Skeletal muscle tissue (tissue), 3 donors: ENCODE measurements at regions not wholly inside any gene's neighbourhood (a gene's known extent, or its start where the extent isn't known, plus 50 kb on each side); places are given as distances from the start of the nearest gene placed in this dataset.
A peak's percentile ranks its signal among the peaks of the same experiment; 100 is the strongest.

Experiments
- H3K27ac ChIP-seq: one replicate; pipeline ENCODE4 v1.7.0; 2013; ENCODE audit warnings: mild to moderate bottlenecking, low read depth, low read length, inconsistent platforms
- H3K27me3 ChIP-seq, 3 donors: one replicate each; pipeline ENCODE4 v1.7.0; 2013; ENCODE audit warnings: low read length in 3 of 3; ENCODE audit not compliant: control insufficient read depth in 3 of 3, insufficient read depth in 3 of 3
- H3K36me3 ChIP-seq, 3 donors: one replicate each; pipeline ENCODE4 v1.7.0; 2013; ENCODE audit warnings: low read length in 3 of 3; ENCODE audit not compliant: control insufficient read depth in 3 of 3, insufficient read depth in 3 of 3
- H3K4me1 ChIP-seq, 3 donors: one replicate each; pipeline ENCODE4 v1.7.0; 2013; ENCODE audit warnings: low read length in 3 of 3, mild to moderate bottlenecking in 3 of 3; ENCODE audit not compliant: control insufficient read depth in 3 of 3, insufficient read depth in 3 of 3
- H3K4me3 ChIP-seq, 3 donors: one replicate each; pipeline ENCODE4 v1.7.0; 2013; ENCODE audit warnings: low read length in 3 of 3
- H3K9ac ChIP-seq, 3 donors: one replicate each; pipeline ENCODE4 v1.7.0; 2013; ENCODE audit warnings: low read length in 3 of 3, mild to moderate bottlenecking in 3 of 3, moderate library complexity in 2 of 3, low read depth in 1 of 3
- H3K9me3 ChIP-seq, 3 donors: one replicate each; pipeline ENCODE4 v1.7.0; 2013; ENCODE audit warnings: low read length in 3 of 3; ENCODE audit not compliant: control insufficient read depth in 3 of 3
- donor health status: Osteomylitis.

DNA sequence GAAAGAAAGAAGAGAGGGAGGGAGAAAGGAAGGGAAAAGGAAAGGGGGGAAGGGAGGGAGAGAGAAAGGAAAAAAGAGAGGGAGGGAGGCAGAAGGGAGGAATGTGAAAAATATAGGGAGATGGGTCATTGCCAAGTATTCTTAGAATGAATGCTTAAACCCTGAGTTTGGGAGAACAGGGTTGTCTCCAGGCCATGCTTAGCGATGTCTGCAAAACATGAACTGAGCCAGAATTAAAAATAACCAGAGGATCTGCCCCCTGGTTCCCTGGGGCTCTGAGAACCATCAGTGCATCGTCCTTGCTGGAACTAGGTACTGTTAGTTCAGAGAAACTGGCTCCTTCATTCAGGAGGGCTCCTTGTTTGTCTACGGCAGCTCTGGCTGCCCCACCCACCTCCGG, 170.4 kb downstream of the IRX5 start:
- no peak overlapping the region for H3K27ac ChIP-seq
- H3K36me3 ChIP-seq, result no peaks in the 10 kb centered on the region
- peaks cover 0 to 9% (median 0%) of the 10 kb centered on the region in 3 donors for H3K27me3 ChIP-seq
- no peak overlapping the region for H3K9ac ChIP-seq
- H3K4me3 ChIP-seq, result no peak overlapping the region
- H3K4me1 ChIP-seq, result no peaks in the 10 kb centered on the region
- H3K9me3 ChIP-seq, result peaks cover 3 to 4% (median 3%) of the 10 kb centered on the region in 3 donors

DNA sequence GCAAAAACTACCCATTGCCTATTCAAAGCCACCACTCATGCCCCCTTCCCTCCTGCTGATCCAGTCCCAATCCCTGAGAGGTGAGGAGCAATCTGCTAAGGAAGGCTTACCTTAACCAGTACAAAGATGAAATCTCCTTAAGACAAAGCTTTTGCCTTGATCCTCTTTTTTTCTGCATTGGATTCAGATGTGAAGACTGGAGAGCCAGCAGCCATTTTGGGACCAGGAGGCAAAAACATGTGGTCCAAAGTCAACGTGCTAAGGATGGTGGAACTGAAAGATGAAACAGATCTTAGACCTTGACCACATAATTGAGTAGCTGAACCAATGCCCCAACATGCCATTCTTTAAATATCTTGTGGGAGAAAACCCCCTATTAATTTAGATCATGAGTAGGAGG, 171.4 kb downstream of the IRX5 start:
- Histone ChIP-seq H3K27me3 (peaks cover 0 to 11% (median 6%) of the 10 kb centered on the region in 3 donors), H3K4me1 (no peaks in the 10 kb centered on the region), H3K9me3 (peaks cover 3 to 4% (median 3%) of the 10 kb centered on the region in 3 donors), H3K4me3 (no peak overlapping the region), H3K27ac (no peak overlapping the region), H3K36me3 (no peaks in the 10 kb centered on the region), H3K9ac (no peak overlapping the region)

DNA sequence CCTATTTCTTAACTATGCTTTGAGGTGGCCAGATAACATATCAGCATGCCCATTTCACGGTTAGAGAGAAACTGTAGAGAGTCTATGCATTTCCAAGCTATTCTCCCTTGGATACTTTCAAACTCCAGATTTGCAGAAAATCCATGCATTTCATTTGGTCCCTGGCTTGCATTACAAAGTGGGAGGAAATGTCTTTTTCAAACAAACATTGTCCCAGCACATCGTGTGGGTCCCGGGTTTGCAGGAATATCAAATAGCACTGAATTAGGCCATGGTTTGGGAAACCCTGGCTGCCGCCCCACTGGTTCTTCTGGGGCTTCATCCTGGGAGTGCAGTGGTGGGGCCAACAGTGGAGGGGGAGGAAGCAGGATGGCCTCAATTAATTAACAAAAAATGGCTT, 171.9 kb downstream of the IRX5 start:
- H3K36me3 ChIP-seq, result no peaks in the 10 kb centered on the region
- H3K27me3 ChIP-seq, result peaks cover 0 to 11% (median 6%) of the 10 kb centered on the region in 3 donors
- no peak overlapping the region for H3K4me3 ChIP-seq
- no peak overlapping the region for H3K27ac ChIP-seq
- peaks cover 3 to 4% (median 3%) of the 10 kb centered on the region in 3 donors for H3K9me3 ChIP-seq
- no peaks in the 10 kb centered on the region for H3K4me1 ChIP-seq
- H3K9ac ChIP-seq, result no peak overlapping the region

DNA sequence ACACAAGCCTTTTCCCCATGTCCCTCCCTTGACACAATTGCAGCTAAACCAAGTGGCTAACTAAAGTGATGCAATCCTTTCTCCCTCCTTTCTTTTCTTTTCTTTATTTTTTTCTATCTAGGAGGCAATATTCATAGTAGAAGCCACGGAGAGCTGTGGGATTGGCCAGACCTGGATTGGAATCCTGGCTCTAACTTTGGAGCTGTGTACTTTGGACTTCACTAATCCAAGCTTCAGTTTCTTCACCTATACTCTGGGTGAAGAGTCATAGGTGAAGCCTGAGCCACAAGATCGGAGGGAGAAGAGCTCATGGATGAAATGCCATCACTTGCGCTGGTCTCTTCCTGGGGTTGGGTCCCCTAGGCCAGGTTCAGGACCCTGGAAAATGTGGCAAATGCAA, 177.2 kb downstream of the IRX5 start:
- Histone ChIP-seq H3K27ac (no peak overlapping the region), H3K9ac (no peak overlapping the region), H3K4me1 (no peaks in the 10 kb centered on the region), H3K4me3 (no peak overlapping the region), H3K27me3 (peaks cover 0 to 6% (median 6%) of the 10 kb centered on the region in 3 donors), H3K36me3 (no peaks in the 10 kb centered on the region), H3K9me3 (no peaks in the 10 kb centered on the region)

DNA sequence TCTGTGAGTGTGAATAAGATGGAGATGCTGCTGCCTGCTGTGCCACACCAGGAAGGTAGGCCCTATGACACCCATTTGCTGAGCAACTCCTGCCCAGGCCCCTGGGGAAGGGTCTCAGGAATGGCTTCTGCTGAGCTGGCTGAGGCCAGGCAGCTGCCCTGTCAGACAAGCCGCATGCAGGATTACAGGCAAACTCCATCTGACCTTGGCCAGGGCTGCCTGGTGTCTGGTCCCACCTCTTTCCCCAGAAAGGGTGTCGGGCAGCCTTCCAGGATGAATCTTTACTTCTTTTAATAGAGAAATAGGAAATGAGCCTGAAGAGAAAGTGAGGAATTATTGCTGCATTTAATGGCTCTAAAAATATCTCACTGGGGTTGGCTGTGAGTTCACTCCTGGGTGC, 182.5 kb downstream of the IRX5 start:
- peak overlapping the region in 1 of 3 donors; percentile 40 for H3K9ac ChIP-seq
- peaks cover 0 to 3% (median 0%) of the 10 kb centered on the region in 3 donors for H3K4me1 ChIP-seq
- no peak overlapping the region for H3K4me3 ChIP-seq
- no peaks in the 10 kb centered on the region for H3K36me3 ChIP-seq
- no peaks in the 10 kb centered on the region for H3K27me3 ChIP-seq
- H3K27ac ChIP-seq, result no peak overlapping the region
- H3K9me3 ChIP-seq, result no peaks in the 10 kb centered on the region

DNA sequence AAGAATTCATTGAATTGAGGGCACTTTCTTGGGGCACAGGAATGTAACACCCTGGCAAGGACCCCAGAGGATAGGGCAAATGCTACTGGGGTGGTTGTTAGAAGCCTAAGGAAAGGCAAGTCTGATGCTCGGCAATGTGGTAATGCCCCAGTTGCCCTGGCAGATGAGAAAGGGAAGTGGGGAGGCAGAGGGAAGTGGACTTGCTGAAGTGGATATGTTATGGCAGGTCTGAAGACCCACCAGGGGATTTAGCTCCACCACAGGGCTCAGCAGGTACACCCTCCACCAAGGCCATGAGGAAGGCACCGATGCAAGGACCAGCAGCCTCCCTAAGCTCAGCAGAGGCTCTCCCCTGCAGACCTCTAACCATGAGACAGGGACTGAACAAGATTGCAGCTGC, 184.8 kb downstream of the IRX5 start:
- Histone ChIP-seq H3K36me3 (no peaks in the 10 kb centered on the region), H3K9me3 (no peaks in the 10 kb centered on the region), H3K4me1 (peaks cover 0 to 3% (median 0%) of the 10 kb centered on the region in 3 donors), H3K27me3 (no peaks in the 10 kb centered on the region), H3K4me3 (no peak overlapping the region), H3K9ac (no peak overlapping the region), H3K27ac (no peak overlapping the region)

DNA sequence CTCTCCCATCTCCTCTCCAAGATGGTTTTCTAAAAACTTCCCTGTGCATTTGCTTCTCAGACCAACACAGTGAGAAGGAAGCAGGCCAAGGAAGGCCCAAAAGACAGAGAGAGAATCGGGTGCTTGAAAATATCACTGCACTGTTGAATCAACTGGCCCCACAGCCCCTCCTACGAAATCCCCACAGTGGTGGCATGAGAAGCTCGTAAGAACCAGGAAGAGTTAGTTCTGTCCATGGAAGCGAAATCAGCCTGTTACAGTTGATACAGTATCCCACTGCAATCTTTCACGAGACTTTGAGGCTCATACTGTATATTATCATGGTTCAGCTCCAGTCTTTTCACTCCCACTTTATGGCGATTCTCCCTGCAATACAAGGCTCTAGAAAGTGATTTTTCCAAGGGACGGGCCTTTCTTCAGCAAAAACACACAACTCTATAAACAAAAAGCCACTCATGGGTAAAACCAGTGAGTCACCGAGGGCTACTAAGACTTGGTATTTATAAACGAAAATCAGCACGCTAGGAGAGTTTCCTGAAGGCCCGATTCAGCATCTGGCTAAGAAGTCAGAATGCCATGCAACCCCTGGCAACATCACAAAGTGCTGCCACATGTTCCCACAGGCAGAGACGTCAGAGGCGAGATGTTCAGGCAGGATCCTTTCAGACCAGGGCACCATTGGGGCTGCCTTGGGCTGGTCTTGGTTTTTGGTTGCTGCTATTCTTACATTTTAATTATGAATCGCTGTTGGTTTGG, 185.7 kb downstream of the IRX5 start:
- Histone ChIP-seq H3K36me3 (no peaks in the 10 kb centered on the region), H3K4me3 (no peak overlapping the region), H3K27me3 (no peaks in the 10 kb centered on the region), H3K4me1 (peaks cover 0 to 3% (median 0%) of the 10 kb centered on the region in 3 donors), H3K9ac (no peak overlapping the region), H3K27ac (no peak overlapping the region), H3K9me3 (no peaks in the 10 kb centered on the region)

DNA sequence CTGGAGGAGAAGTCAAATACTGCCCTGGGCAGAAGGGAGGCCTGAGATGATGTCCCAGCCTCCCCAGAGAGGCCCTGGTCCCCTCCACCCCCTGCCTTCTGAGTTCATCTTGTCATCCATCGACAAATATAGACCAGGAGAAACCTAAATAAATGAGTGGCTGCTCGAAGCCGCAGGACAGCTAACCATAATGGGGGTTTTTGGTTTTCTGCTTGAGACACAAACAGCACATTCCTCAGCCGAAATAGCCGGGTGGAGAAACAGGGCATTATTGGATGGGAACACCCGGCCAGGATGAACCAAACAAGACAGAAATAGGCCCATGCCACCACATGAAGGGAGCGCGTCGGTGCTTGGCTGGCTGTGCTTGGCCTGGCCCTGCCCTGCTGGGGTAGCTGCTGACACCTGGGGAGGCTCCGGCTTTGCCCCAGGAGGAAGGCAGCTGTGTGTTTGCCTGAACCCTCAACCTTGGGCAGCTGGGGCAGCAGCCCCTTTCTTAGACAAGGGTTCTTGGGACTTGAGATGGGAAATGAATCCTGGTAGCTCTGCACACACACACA, 188.1 kb downstream of the IRX5 start:
- Histone ChIP-seq H3K4me1 (no peaks in the 10 kb centered on the region), H3K27ac (no peak overlapping the region), H3K4me3 (no peak overlapping the region), H3K27me3 (no peaks in the 10 kb centered on the region), H3K9ac (no peak overlapping the region), H3K9me3 (peaks cover 0 to 11% (median 2%) of the 10 kb centered on the region in 3 donors), H3K36me3 (no peaks in the 10 kb centered on the region)

DNA sequence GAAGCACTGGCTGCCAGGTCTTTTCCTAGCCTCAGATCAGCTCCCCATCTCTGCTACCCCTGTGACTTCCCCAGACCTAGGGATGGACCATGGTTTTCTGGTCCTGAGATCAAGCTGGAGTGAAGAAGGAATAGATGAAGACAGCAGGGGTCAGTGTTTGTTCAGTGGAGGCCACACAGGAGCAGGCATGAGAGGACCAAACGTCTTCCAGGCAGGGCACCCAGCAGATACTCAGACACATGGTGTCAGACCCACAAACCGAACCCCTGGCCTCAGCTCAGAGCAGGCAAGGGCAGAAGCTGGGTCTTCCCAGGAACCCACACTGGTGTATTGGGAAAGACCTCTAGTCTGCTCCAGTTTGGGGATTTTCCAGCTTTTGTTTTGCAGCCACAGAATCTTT, 189.7 kb downstream of the IRX5 start:
- Histone ChIP-seq H3K27ac (no peak overlapping the region), H3K9me3 (peaks cover 0 to 11% (median 2%) of the 10 kb centered on the region in 3 donors), H3K4me3 (no peak overlapping the region), H3K36me3 (no peaks in the 10 kb centered on the region), H3K27me3 (no peaks in the 10 kb centered on the region), H3K4me1 (no peaks in the 10 kb centered on the region), H3K9ac (no peak overlapping the region)

DNA sequence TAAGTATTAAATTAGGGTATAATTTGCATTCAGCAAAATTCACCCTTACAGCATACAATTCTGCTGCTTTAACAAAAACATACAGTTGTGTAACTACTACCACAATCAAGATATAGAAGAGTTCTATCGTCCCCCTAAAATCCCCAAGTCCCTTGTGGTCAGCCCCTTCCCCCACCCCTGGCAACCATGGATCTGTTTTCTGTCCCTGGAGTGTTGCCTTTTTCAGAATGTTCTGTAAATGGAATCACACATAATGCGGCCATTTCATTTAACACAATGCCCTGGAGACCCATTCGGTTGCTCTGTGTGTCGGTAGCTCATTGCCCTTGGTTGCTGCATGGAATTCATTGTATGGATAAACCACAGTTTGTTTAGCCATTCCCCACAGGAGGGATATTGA, 190.2 kb downstream of the IRX5 start:
- Histone ChIP-seq H3K9ac (no peak overlapping the region), H3K9me3 (peaks cover 0 to 11% (median 2%) of the 10 kb centered on the region in 3 donors), H3K27ac (no peak overlapping the region), H3K4me3 (no peak overlapping the region), H3K27me3 (no peaks in the 10 kb centered on the region), H3K36me3 (no peaks in the 10 kb centered on the region), H3K4me1 (no peaks in the 10 kb centered on the region)
